HG02981 (cell line): ENCODE measurements at regions not wholly inside any gene's neighbourhood (a gene's known extent, or its start where the extent isn't known, plus 50 kb on each side); places are given as distances from the start of the nearest gene placed in this dataset.

Experiments
- ATAC-seq: cut with Tn5 transposase; IDR thresholded peaks from one replicate; pipeline ENCODE4 v1.9.1; 2021; ENCODE audit warnings: mild to moderate bottlenecking, moderate library complexity; ENCODE audit not compliant: unreplicated experiment

GRCh38 chr14:51394804-51395203, 154.8 kb downstream of the TMX1 start:
- no peak for ATAC-seq

GRCh38 chr14:51395361-51395849, 155.4 kb downstream of the TMX1 start:
- no peak for ATAC-seq

GRCh38 chr14:51396222-51396815, 156.3 kb downstream of the TMX1 start:
- no peak for ATAC-seq

GRCh38 chr14:51398898-51399297, 158.9 kb downstream of the TMX1 start:
- ATAC-seq = no peak

- ATAC-seq = no peak
Measured at GRCh38 chr14:51400139-51400538, 160.1 kb downstream of the TMX1 start.

- no peak for ATAC-seq
Measured at GRCh38 chr14:51401272-51401671, 161.2 kb downstream of the TMX1 start.

GRCh38 chr14:51401756-51402155, 161.7 kb downstream of the TMX1 start:
- ATAC-seq = no peak

GRCh38 chr14:51410897-51411296, 170.8 kb downstream of the TMX1 start:
- no peak for ATAC-seq

GRCh38 chr14:51419685-51420084, 179.6 kb downstream of the TMX1 start:
- no peak for ATAC-seq

- no peak for ATAC-seq
Measured at GRCh38 chr14:51422704-51423103, 182.7 kb downstream of the TMX1 start.

- peak; percentile 47 for ATAC-seq
Measured at GRCh38 chr14:51424041-51424440, 184.0 kb downstream of the TMX1 start.

GRCh38 chr14:51424561-51425251, 184.7 kb downstream of the TMX1 start:
- no peak for ATAC-seq

GRCh38 chr14:51428981-51429380, 188.9 kb downstream of the TMX1 start:
- no peak for ATAC-seq

- ATAC-seq = no peak
Measured at GRCh38 chr14:51430079-51430478, 190.0 kb downstream of the TMX1 start.

- ATAC-seq = peak; percentile 7
Measured at GRCh38 chr14:51430633-51431032, 190.6 kb downstream of the TMX1 start.

- peak; percentile 60 for ATAC-seq
Measured at GRCh38 chr14:51431033-51431709, 191.1 kb downstream of the TMX1 start.

- ATAC-seq = no peak
Measured at GRCh38 chr14:51431741-51432140, 191.7 kb downstream of the TMX1 start.

- ATAC-seq = no peak
Measured at GRCh38 chr14:51432302-51432948, 192.4 kb downstream of the TMX1 start.

GRCh38 chr14:51436630-51437029, 196.6 kb downstream of the TMX1 start:
- no peak for ATAC-seq

- ATAC-seq = no peak
Measured at GRCh38 chr14:51439896-51440295, 199.8 kb downstream of the TMX1 start.

- ATAC-seq = no peak
Measured at GRCh38 chr14:51441001-51441400, 201.0 kb downstream of the TMX1 start.
